ENCODE measurements at regions not wholly inside any gene's neighbourhood (a gene's known extent, or its start where the extent isn't known, plus 50 kb on each side); places are given as distances from the start of the nearest gene placed in this dataset.
"Not testable (repeated sequence)": the region's sequence is repeated elsewhere in the genome, so short reads cannot be mapped to it uniquely, and the experiment has no call there.

DNA sequence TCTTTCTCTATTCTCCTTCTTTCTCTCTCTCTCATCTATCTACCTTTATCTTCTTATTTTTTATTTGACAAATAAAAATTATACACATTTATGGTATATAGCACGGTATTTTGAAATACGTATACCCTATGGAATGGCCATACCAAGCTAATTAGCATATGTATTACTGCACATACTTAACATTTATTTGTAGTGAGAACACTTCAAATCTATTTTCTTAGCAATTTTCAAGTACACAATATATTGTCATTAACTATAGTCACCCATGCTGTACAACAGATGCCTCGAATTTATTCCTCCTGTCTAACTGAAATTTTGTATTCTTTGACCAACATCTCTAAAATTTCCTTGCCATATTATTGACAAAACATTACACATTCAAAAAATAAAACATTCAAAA is 447.1 kb downstream of the MIAT start:
- no peak for DNase-seq

DNA sequence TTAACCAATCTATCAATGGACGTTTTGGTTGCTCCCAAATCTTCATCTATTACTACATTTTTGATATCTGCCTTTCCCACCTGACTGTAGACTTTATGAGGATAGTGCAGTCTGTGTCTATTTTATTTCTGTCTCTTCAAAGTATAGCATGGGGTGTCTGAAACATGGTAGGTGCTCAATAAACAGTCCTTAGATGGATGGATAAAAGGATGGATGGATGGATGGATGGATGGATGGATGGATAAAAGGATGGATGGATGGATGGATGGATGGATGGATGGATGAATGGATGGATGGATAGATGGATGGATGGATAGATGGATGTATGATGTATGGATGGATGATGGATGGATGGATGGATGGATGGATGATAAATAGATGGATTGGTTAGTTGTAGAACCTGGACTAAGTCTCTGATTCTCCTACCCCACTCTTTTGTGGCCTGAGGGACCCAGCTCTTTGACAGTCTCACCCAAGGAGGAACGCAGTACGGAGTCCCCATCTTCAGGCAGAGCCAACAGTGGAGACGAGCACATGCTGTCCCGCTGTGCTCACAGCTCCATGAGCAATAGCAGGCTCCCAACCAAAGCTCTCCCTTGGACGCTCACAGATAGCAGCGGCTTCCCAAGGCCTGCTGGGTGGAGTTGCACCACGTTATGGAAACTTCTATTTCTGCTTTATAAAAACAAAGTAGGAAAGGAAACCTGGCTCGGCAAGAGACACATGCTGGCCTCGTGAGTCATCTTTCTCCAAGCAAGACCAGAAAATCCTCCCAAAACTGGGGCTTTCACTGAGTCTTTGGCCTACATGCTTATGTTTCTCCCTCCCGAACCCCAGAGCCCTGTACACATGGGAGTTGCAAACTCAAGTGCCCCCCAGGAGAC is 448.0 kb downstream of the MIAT start:
- DNase-seq = no peak

DNA sequence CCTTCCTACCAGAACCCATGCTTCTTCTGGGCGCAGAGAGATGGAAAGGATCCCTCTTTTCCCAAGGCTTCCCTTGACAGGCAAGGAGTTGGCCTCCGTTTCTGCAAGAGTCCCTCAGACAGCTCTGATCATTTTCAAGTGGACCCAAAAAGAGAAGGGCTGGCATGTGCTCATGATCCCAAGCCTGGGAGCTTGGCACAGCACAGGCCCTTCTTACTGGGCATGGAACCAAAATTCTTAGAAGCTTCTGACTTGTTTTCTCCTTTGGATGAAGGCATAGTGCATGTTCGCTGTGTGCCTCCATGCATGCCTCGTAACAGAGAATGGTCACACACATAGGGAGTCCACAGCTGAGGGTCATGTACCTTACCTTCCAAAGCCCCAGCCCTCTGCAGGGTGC is 449.6 kb downstream of the MIAT start:
- no peak for DNase-seq

DNA sequence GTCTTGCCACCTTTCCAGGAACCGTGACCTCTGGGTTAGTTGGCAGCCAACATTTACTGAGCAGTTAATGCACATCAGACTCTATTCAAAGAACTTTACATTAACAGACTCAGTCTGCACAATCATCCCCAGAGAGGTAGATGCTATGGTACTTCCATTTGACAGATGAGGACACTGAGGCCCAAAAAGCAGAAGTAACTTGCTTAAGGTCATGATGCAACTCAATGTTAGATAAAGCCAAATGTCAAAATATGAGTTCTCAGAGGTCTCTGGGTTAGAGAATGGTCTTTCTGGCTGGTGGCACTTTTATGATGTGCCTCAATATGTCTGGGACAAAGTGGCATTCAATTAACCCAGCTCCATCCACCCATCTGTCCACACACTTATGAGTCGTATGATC is 450.0 kb downstream of the MIAT start:
- DNase-seq = peak; percentile 6

DNA sequence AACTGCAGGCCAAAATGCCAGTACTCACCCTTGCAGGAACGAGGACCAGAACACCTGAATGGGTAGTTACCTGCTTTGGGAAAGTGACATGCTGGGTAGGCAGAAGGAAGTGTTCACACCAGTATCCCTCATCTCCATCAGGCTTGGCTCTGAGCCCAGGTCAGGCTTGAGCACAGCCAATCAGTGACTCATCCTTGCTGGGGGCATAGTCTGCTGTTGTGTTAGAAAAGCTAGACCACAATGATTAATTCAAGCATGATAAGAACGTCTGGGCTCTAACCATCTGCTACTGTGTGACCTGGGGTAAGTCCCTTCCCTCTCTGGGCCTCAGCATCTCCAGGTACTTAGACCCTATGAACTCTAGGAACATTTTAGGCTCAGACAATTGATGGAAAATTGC is 450.4 kb downstream of the MIAT start:
- DNase-seq = peak; percentile 87

DNA sequence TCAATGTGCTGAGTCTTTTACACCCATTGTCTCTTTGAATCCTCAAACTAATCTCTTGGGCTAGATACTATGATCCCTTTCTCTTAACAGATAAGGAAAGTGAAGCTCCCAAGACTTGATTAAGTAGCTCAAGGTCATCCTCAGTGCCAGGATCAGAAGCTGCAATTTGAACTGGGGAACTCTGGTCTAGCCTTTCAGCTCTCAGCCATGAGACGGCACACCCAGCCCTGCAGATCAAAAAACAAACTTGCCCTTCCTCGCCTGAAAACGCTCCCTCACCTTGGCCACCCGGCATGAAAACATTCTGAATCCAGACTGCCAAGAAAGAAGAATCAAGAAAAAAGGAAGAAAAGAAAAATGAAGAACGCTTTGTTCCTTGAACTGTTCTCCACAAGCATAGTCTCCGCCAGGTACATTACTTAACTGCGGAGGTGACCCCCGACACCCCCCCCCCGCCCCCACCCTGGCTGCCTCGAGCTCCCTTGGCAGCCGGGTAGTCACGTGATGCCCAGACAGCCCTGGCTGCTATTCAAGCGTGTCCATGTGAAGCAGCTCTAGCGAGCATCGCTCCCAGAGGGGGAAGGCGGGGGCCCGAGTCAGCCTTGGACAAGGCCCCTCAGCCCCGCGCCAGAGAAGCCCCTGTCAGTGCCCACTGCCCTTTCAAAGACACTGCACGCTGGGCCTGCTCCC is 451.2 kb downstream of the MIAT start:
- DNase-seq = no peak

DNA sequence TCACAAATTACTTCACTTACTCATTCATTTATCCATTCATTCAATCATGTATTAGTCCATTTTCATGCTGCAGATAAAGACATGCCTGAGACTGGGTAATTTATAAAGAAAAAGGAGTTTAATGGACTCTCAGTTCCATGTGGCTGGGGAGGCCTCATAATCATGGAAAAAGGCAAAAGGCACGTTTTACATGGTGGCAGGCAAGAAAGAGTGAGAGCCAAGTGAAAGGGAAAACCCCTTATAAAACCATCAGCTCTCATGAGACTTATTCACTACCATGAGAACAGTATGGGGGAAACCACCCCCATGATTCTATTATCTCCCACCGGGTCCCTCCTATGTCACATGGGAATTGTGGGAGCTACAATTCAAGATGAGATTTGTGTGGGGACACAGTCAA is 452.0 kb downstream of the MIAT start:
- not testable (repeated sequence) for DNase-seq

DNA sequence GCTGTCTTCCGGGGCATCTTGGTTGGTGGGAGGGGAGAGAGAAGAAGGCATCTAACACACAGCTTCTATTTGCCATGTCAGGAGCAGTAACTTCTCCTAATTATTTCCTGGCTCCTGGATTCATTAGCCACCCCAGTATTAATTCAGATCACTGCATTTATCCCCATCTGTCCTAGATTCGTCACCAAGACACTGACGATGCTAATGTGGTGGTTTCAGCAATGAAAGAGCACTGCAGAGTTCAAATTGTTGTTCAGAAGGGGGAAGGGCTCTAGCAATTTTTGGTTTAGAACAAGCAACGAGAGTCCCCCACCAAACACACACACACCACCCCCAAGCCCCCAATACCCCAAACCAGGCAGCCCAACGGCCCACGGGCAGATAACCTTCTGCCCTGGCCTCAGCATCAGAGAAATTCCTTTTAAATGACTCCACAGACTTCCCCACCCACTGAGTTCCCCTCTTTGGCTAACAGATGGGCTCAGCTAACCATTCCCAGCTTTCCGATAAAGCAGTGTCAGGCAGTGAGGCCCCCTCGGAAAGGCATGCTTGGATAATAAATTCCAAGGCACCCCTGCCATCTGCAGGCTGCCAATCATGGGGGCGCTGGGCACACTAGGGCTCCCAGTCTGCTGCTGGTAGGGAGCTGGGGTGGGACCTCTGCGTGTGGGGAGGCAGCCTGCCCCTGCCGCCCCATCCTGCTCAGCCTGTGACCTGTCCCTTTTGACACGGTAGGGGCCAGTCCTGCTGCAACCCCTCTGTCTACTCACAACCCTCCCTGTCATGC is 453.5 kb downstream of the MIAT start:
- no peak for DNase-seq

DNA sequence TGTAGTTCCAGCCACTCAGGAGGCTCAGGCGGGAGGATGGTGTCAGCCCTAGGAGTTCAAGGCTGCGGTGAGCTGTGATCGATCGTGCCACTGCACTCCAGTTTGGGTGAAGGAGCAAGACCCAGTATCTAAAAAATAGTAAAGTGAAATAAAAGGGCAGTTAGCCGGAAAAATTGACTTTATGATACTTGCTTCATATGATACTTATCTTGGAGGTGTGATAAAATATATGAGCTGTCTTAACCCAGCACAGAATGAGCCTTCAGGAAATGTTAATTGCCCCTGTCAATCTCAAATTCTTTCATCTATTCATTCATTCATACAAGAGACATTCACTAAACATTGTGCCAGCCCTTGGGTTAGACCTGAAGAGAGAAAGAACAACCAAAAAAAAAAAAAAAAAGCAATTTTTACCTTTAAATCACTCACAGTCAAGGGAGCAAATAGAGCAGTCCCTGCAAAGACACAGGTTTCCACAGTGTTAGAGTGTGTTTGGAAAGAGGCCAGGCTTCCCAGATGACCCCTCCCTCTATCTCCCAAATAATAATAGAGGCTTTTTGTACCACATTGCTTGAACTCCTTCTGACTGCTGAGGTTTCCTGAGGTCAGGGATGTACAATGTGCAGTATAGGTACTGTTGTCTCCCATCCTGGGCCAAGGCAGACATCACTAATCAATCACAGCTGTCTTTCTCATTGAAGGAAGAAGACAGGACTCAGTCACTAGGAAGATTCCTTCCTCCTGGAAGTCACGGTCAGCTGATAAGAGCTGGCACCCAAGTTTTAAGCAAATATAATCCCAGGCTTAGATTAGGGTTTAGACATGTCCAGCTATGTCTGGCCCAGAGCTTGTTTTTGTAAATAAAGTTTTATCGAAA is 454.6 kb downstream of the MIAT start:
- no peak for DNase-seq

DNA sequence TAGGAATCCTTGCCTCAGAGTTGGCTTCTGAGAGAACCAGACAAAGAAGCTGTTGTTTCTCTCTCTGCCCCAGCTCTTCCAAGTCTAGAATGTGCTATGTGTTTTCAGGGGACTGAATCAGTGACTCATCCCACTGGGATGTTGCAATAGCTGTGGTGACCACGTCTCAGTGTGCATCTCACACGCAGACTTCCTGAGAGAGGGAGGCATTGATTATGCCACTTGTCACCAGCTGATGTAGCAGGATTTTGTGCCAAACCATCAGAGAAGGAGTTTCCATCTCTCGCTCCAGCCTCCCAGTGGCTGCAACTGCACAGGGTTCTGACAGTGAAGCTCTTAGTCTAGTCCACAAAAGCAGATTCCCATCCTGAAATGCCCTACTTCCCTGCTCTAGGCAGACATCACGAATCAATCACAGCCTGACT is 455.8 kb downstream of the MIAT start:
- peak; percentile 77 for DNase-seq

DNA sequence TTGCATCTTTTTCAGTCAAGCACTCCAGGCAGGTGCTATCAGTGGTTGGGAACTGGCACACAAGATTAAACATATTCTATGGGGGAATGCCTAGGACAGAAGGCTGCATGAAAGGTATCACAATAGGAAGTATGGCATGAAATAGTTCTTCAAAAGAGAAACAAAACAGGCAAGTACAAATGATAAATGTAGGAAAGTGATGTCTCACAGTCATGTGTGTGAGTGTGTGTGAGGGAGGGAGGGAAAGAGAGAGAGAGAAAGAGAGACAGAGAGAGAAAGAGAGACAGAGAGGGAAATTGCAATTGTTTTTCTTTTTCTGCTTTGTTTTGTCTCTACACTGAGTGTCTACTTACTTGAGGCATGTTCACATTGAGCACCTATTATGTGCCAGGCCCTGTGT is 456.3 kb downstream of the MIAT start:
- no peak for DNase-seq

DNA sequence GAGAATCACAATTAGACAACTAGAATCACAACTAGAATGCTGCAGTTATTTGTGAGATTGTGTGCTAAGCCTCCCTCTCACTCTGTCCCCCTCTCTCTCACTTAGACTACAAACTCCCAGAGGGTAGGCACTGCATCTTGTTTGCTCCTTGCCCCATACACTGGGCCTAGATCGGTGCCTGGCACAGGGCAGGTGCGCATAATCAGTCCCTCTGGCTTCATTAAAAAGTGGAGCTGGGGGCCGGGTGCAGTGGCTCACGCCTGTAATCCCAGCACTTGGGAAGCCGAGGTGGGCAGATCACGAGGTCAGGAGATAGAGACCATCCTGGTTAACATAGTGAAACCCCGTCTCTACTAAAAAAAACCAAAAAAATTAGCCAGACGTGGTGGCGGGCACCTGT is 456.8 kb downstream of the MIAT start:
- no peak for DNase-seq

DNA sequence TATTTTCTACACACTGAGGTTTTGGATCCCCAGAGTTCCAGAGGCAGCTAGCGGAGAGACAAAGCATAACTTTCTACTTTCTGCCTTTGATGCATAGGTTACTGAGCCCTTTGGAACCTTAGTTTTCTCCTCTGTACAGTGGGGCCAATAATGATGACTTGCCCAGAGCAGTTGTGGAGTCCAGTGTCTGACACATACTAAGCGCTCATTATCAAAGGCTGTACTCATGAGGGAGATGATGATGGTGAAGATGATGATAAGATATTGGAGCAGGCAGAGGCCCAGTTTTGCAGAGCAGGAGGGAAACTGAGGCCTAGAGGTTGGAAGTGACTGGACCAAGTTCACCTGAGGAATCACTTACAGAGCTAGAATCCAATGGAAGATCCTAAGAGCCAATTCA is 458.0 kb downstream of the MIAT start:
- no peak for DNase-seq

DNA sequence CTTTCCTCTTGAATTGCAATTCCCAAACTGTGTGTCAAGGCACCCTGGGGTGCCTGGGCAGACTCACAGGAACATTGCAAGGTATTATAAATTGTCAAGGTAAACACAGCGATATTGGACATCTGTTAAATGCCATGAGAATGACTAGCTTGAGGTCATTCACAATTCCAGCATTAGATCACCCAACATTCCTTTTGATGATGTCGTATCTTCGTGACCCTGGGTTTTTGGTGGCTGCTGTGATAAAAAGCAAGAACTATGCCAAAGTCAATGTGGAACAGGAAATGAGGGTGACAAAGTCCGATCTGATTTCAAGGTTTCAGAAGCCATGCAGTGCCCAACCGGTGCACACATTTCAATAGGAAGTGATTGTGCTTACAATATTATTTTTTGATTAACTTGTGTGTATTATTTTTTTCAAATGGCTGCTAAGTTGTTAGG is 458.4 kb downstream of the MIAT start:
- no peak for DNase-seq

DNA sequence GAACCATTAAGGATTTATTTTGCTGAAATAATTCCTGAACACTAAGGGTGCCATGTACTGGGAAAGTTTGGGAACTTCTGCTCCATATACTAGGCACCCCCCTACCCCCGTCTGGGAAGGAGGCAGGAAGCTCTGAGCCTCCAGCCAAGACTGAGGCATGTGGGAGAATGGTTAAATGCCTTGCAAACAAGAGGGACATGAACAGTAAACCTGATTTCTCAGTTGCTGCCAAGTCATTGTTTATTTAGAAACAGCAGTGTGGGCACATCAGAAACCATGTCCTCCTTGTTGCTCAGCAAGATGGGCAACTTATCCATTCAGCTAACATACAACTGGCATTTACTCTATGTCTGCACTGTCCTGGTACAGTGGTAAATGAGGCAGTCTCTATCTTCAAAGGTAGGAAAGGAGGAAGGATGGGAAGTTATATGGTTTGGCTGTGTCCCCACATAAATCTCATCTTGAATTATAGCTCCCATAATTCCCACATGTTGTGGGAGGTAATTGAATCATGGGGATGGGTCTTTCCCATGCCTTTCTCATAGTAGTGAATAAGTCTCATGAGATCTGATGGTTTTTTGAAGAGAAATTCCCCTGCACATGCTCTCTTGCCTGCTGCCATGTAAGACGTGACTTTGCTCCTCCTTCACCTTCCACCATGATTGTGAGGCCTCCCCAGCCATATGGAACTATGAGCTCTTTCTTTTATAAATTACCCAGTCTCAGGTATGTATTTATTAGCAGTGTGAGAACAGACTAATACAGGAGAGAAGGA is 459.1 kb downstream of the MIAT start:
- DNase-seq = no peak

DNA sequence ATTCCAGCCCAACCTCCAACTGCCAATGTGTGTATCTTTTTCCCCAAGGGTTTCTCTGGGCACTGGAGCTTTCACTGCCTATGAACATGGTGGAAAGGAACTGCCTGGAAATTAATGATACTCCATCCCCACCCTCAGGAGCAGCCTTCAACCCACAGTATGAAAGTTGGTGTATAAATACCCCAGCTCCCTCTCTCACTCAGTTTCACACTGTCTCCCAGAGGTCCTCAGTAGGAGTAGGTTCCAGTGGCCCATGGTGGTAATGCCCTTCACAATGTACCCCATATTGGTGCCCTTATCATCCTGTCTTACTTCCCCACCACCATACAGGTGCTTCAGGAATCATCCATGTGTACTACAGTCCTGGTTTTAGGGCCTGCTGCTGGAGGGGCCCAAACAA is 462.6 kb downstream of the MIAT start:
- DNase-seq = no peak

DNA sequence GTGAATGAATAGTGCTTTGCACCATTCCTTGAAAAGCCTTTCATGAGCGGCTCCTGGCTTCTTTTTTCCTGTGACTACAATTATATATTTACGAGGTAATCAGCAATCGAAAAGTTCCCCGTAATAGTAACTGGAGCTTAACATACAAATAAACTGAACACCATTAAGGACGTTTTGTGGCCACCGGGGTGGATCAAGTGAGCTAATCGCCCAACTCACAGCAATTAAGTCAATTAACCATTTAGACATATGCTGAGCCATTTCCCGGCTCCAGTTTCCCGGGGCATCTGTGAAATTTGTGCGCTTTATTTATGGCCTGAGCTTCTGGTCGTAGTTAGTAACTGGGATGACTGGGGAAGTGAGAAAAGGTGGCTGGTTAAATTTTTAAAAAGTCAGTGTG is 465.2 kb downstream of the MIAT start:
- DNase-seq = no peak

DNA sequence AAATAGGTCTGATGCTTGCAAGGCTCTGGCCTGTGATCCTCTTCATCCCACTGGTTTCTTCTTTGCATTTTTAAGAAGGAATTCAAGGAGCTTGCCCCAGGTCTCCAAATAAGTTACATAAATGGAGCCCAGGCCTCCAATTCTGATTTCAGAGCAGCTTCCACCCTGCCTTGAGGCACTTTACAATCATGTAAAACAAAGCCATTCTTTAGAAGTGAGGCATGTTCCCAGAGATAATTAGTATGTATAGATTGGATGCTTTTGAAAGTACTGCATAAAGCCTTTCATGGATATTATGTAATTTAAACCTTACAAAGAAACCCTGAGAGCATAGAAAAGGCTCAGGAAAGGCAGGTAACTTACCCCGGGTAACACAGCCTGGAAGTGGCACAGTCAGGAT is 466.5 kb downstream of the MIAT start:
- DNase-seq = no peak

DNA sequence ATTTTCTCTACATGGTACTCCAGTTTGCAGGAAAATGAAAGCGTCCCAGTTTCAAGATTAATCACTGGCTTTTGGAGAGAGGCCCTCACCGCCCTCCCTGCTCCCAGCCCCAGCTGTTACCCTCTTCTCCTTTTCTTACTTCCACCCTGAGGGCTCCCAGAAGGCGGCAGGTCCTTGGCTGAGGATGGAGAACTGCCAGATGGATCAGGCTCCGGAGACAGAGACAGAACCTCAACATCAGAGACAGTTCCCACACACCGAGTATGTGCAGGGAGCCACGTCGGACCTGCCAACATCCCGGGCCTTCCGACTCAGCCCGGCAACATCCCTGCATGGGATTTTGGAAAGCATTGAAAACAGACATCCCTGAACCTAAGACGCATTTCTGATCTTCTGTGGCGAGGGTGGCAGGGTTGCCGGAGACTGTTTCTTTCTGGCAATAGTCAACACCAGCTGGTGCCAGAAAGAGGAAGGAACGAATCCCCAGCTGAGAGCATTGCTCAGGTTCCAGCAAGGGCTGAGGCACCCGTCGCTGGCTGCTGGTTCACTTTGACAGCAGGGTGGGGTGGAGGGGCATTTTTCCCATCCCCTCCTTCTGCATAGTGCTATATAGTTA is 467.1 kb downstream of the MIAT start:
- DNase-seq = peak; percentile 73

DNA sequence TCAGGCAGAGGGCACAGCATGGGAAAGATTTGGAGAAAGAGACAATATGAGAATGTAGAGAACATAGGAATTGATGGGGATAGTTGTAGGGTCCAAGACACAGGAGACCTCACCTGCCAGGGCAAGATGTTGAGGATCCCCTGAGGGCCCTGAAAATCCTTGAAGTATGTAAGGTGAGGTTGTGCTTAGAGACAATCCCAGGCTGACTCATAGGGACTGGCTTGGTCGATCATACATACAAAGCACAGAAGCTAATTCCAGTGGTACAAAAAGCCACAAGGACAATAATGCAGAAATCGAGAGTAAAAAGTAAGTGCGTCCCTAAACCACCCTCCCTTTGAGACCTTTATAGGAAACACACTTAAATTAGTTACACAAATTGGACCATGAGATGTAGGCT is 468.2 kb downstream of the MIAT start:
- DNase-seq = no peak

DNA sequence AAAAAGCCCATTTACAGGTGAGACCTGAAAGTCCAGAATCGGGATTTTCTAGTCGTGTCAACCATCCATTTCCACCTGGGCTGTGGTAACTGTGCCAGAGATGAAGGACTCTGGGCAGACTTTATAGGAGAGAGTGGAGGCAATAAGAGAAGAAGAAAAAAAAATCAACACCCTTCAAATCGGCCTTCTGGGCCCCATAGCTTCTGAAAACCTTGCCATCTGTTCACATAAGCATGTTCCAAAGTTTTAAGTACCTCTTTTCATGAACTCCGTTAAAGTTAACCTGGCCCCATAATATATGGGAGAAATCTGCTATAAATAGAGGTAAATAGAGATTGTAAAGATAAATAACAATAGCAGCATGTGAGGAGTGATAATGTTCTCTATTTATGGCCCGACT is 470.5 kb downstream of the MIAT start:
- no peak for DNase-seq
